ENCODE measurements at regions not wholly inside any gene's neighbourhood (a gene's known extent, or its start where the extent isn't known, plus 50 kb on each side); places are given as distances from the start of the nearest gene placed in this dataset.

DNA sequence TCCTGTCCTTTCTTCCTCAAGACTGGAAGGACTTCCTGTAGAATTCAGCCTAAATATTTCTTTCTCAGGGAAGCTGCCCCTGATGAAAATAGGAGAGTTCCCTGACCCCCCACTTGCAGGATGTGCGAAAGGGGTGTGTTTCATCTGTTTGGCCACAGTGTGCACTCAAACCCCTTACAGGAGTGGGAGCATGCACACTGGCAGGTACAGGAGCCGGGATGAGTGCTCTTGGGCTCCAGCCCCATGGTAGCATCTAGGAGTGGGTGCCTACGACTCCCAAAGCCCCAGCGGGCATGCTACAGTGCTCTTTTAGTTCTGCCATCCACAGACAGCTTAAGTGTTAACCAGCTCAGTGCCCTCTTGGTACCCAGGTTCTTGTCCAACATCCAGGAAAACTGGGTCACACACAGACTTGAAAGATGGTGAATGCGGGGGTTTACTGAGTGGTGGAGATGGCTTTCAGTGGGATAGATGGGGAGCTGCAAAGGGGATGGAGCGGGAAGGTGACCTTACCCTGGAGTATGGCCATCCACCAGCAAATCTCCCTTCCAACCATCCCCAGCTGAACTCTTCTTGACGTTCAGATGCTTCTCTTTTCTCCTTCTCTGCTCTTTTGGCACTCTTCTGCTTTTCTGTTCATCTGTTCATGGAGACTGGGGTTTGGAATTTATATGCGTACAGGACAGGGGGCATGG, 295.0 kb upstream of the NCKAP5 start:
- ChIA-PET POLR2A (ENCODE audit: unreplicated experiment) (no interaction called here), CTCF (interaction anchor here (0.7 kb wide), 1 partner anchor 12 kb away, joined by 3 read pairs; no protein-coding TSS in a partner anchor)
- H4K91ac ChIP-seq (ENCODE audit: insufficient read depth, low read depth, low read length): no peak overlapping the region
- intact Hi-C loops (cut with micrococcal nuclease) (no loop called here), dilution Hi-C loops (cut with HindIII; ENCODE audit: low sequenced_read_pairs, unreplicated experiment) (no loop called here), in situ Hi-C loops (cut with MboI; ENCODE audit: low sequenced_read_pairs) (no loop called here)
- H4K20me1 ChIP-seq (ENCODE audit: insufficient read depth, low read length): no peaks in the 10 kb centered on the region
- no peak overlapping the region for H3K27ac ChIP-seq (ENCODE audit: insufficient read depth, low read length)
- no peak overlapping the region for H2AFZ ChIP-seq (replicated peaks; ENCODE audit: low read length, poor library complexity)
- no peak for ATAC-seq (ENCODE audit: low read depth)
- H2BK15ac ChIP-seq (ENCODE audit: low read depth, low read length): no peak overlapping the region
- peaks cover 11% of the 10 kb centered on the region for H3K27me3 ChIP-seq (ENCODE audit: control insufficient read depth, insufficient read depth, low read length)
- no TSS peak for BruUV-seq (replicated peaks)
- H2AK5ac ChIP-seq (ENCODE audit: low read depth, low read length): no peak overlapping the region
- no peak overlapping the region for H2BK5ac ChIP-seq (ENCODE audit: low read depth, low read length, poor library complexity, severe bottlenecking)
- 0 out of 2 replicates have a peak, but pooled peaks cover 2% of the 10 kb centered on the region for H3K9me1 ChIP-seq (ENCODE audit: insufficient read depth, low read length)
- H4K5ac ChIP-seq (ENCODE audit: low read depth, low read length): no peak overlapping the region
- no peak overlapping the region for H2BK120ac ChIP-seq (ENCODE audit: low read depth, low read length)
- no peaks in the 10 kb centered on the region for H3K36me3 ChIP-seq (ENCODE audit: control insufficient read depth, insufficient read depth, low read length)
- no peak overlapping the region for H3K4me3 ChIP-seq (ENCODE audit: insufficient read depth, low read depth, low read length)
- no peak overlapping the region for H2BK20ac ChIP-seq (ENCODE audit: low read depth, low read length)
- H3K56ac ChIP-seq (ENCODE audit: extremely low read depth, insufficient read depth, low read length): no peak overlapping the region
- H4K8ac ChIP-seq (ENCODE audit: low read depth in 2 of 2, low read length in 2 of 2): no peak overlapping the region
- H3K14ac ChIP-seq (replicated peaks; ENCODE audit: low read depth, low read length): no peak overlapping the region
- TF ChIP-seq RAD21 (IDR thresholded peaks at IDR 0.05; ENCODE audit: low read length) (no peak), CHD1 (IDR thresholded peaks at IDR 0.05; ENCODE audit: low read depth, low read length) (no peak), RFX5 (IDR thresholded peaks at IDR 0.05; ENCODE audit: low read depth, low read length) (no peak), FOS (IDR thresholded peaks at IDR 0.05; ENCODE audit: low read depth, low read length) (no peak)
- H3K9ac ChIP-seq (ENCODE audit: low read depth, low read length): no peak overlapping the region
- no peaks in the 10 kb centered on the region for H3K4me1 ChIP-seq (ENCODE audit: control insufficient read depth, insufficient read depth, low read length)
- H3K9me3 ChIP-seq (ENCODE audit: control insufficient read depth, insufficient read depth, low read length): no peaks in the 10 kb centered on the region
- no peak overlapping the region for H2AK9ac ChIP-seq (replicated peaks; ENCODE audit: low read depth, low read length, poor library complexity)
- no peak overlapping the region for H3K4me2 ChIP-seq (ENCODE audit: low read depth, low read length)
- no peak overlapping the region for H3K4ac ChIP-seq (ENCODE audit: low read depth, low read length)
- no peak for DNase-seq
- WGBS, 2 experiments (ENCODE audit: extremely low coverage in 2 of 2, insufficient read length in 1 of 2): 100% methylated on average over 1 of the region's 8 CpGs; no CpG with 5 or more reads in 1 of the 2 experiments
- no peak overlapping the region for H3K18ac ChIP-seq (ENCODE audit: low read depth, low read length)
- H3K23ac ChIP-seq (ENCODE audit: low read depth, low read length): no peak overlapping the region
- H3K79me1 ChIP-seq (ENCODE audit: low read depth in 1 of 2, low read length in 2 of 2): no peaks in the 10 kb centered on the region
